Endothelial cell of umbilical vein (primary cell): ENCODE measurements at regions not wholly inside any gene's neighbourhood (a gene's known extent, or its start where the extent isn't known, plus 50 kb on each side); places are given as distances from the start of the nearest gene placed in this dataset.

ENCODE experiments used
- CTCF ChIP-seq, 2 donors: IDR thresholded peaks; 1 replicate in 1 of 2; 2 replicates in 1 of 2; pipeline ENCODE4 v1.5.1; 2011; ENCODE audit warnings: low read length in 2 of 2, mild to moderate bottlenecking in 2 of 2, moderate library complexity in 2 of 2, control low read depth in 1 of 2, inconsistent platforms in 1 of 2, low read depth in 1 of 2; ENCODE audit not compliant: insufficient read depth in 1 of 2; ENCODE audit errors: extremely low read depth in 1 of 2
- MAX ChIP-seq: IDR thresholded peaks from 2 replicates; pipeline ENCODE4 v1.6.1; 2011; ENCODE audit not compliant: insufficient read depth, insufficient read length
- POLR2AphosphoS5 ChIP-seq: IDR thresholded peaks from 2 replicates; pipeline ENCODE4 v1.6.1; 2012; ENCODE audit warnings: low read depth, mild to moderate bottlenecking, control low read depth, low read length, moderate library complexity; ENCODE audit not compliant: insufficient read depth

GRCh38 chr4:10734697-10735096 lies 50.1 kb upstream of the CLNK start:
- TF ChIP-seq CTCF (IDR thresholded peaks at IDR 0.05; ENCODE audit: extremely low read depth in 1 of 2, insufficient read depth in 1 of 2, low read depth in 1 of 2, low read length in 2 of 2) (no peak), POLR2AphosphoS5 (no peak), MAX (no peak)
